ENCODE measurements at regions not wholly inside any gene's neighbourhood (a gene's known extent, or its start where the extent isn't known, plus 50 kb on each side); places are given as distances from the start of the nearest gene placed in this dataset.

GRCh38 chr13:90498816-90499215 is 848.7 kb upstream of the MIR17HG start:
- POLR2A ChIA-PET = no interaction called here
- H3K9me2 ChIP-seq (ENCODE audit: insufficient read depth) = no peaks in the 10 kb centered on the region
- H3K4me3 ChIP-seq (replicated peaks in 1 of 2; ENCODE audit: low read depth in 1 of 2, low read length in 2 of 2) = no peak overlapping the region
- intact Hi-C loops (cut with micrococcal nuclease) = no loop called here
- RAD21 ChIA-PET (ENCODE audit: low non-redundant PET in 1 of 2, low total read pairs in 2 of 2, uncharacterized antibody in 2 of 2, unreplicated experiment in 2 of 2) = no interaction called here
- no peak overlapping the region for H3K9ac ChIP-seq (ENCODE audit: low read length)
- H3K4me2 ChIP-seq (ENCODE audit: low read length) = no peak overlapping the region
- H3K27ac ChIP-seq (ENCODE audit: low read depth, low read length) = no peak overlapping the region
- ATAC-seq (no peak), DNase-seq (ENCODE audit: low read depth, low spot score) (no peak)
- no peaks in the 10 kb centered on the region for H4K20me1 ChIP-seq (ENCODE audit: insufficient read depth)
- H3K36me3 ChIP-seq (ENCODE audit: control insufficient read depth in 1 of 2, insufficient read depth in 2 of 2, low read length in 2 of 2) = no peaks in the 10 kb centered on the region
- no peaks in the 10 kb centered on the region for H3K79me2 ChIP-seq (ENCODE audit: insufficient read depth, low read length)
- H3K4me1 ChIP-seq (ENCODE audit: control insufficient read depth in 1 of 2, insufficient read depth in 2 of 2, low read length in 2 of 2) = no peaks in the 10 kb centered on the region
- H2AFZ ChIP-seq (ENCODE audit: low read depth, low read length, poor library complexity, severe bottlenecking) = no peak overlapping the region
- CTCF ChIA-PET = no interaction called here
- TF ChIP-seq ZNF274 (IDR thresholded peaks at IDR 0.05; ENCODE audit: low read depth, low read length) = no peak
- no peak for TF ChIP-seq JUND (IDR thresholded peaks at IDR 0.05)
- TF ChIP-seq POLR2A (IDR thresholded peaks at IDR 0.05; ENCODE audit: borderline replicate concordance, extremely low read depth, insufficient read depth, insufficient read length) = no peak
- no peak for TF ChIP-seq POLR2AphosphoS5 (IDR thresholded peaks at IDR 0.05; ENCODE audit: low read depth, low read length)
- no peak for TF ChIP-seq ELF1 (IDR thresholded peaks at IDR 0.05; ENCODE audit: borderline replicate concordance, low read depth)
- no peak for TF ChIP-seq EZH2phosphoT487 (IDR thresholded peaks at IDR 0.05; ENCODE audit: borderline replicate concordance)
- no peak for TF ChIP-seq MAX (IDR thresholded peaks at IDR 0.05)
- TF ChIP-seq RAD21 (IDR thresholded peaks at IDR 0.05; ENCODE audit: low read depth) = no peak
- no peak for TF ChIP-seq YY1 (IDR thresholded peaks at IDR 0.05; ENCODE audit: extremely low read depth, insufficient replicate concordance, low read depth, low read length)
- no peak for TF ChIP-seq CBX3 (IDR thresholded peaks at IDR 0.05; ENCODE audit: low read depth)
- no peak for TF ChIP-seq CTCF (IDR thresholded peaks at IDR 0.05 in 2 of 3, conservative IDR thresholded peaks at IDR 0.05 in 1 of 3; ENCODE audit: borderline replicate concordance in 1 of 3, insufficient read depth in 1 of 3, low read depth in 2 of 3, low read length in 2 of 3)
- no peak for TF ChIP-seq CEBPB (IDR thresholded peaks at IDR 0.05; ENCODE audit: low read depth)
- TF ChIP-seq ZBTB33 (IDR thresholded peaks at IDR 0.05; ENCODE audit: extremely low read depth, insufficient replicate concordance, low read length) = no peak
- TF ChIP-seq EZH2 (IDR thresholded peaks at IDR 0.05) = no peak
- TF ChIP-seq SP1 (IDR thresholded peaks at IDR 0.05; ENCODE audit: low read depth) = no peak
- H3K9me3 ChIP-seq (ENCODE audit: control insufficient read depth in 1 of 2, insufficient read depth in 1 of 2, low read depth in 1 of 2, low read length in 2 of 2) = peaks cover 0 to 4% of the 10 kb centered on the region in 2 experiments; a peak in 2 of 4 replicates
- no TSS peak for BruUV-seq (replicated peaks)
- no peaks in the 10 kb centered on the region for H3K27me3 ChIP-seq (ENCODE audit: insufficient read depth, low read length)

Data from HCT116 (cell line).